Cardiac muscle cell (in vitro differentiated cells and primary cell): ENCODE measurements at regions not wholly inside any gene's neighbourhood (a gene's known extent, or its start where the extent isn't known, plus 50 kb on each side); places are given as distances from the start of the nearest gene placed in this dataset.

Experiments
- DNase-seq, 2 donors: peaks; one replicate each; pipeline versions ENCODE4 v3.0.0 to v3.0.0-alpha.2; 2010 to 2017; ENCODE audit warnings: low read depth in 1 of 2, low spot score in 1 of 2
- H3K27ac ChIP-seq: fragments of 200-600 bp; sonication (generic); 2 replicates; pipeline ENCODE4 v1.5.1; 2016
- H3K27me3 ChIP-seq: fragments of 200-600 bp; sonication (generic); 2 replicates; pipeline ENCODE4 v1.6.0; 2016; ENCODE audit warnings: control low read depth
- H3K36me3 ChIP-seq: fragments of 200-600 bp; sonication (generic); 2 replicates; pipeline ENCODE4 v1.5.1; 2016; ENCODE audit warnings: control low read depth
- H3K4me1 ChIP-seq: fragments of 200-600 bp; sonication (generic); 2 replicates; pipeline ENCODE4 v1.8.1; 2017; ENCODE audit warnings: low read depth, mild to moderate bottlenecking, mixed run types
- H3K4me3 ChIP-seq: fragments of 200-600 bp; sonication (generic); 2 replicates; pipeline ENCODE4 v1.5.1; 2016; ENCODE audit warnings: mild to moderate bottlenecking
- H3K9me3 ChIP-seq: fragments of 200-600 bp; sonication (generic); 2 replicates; pipeline ENCODE4 v1.5.1; 2017; ENCODE audit warnings: low read depth, mild to moderate bottlenecking, control low read depth
- CTCF ChIP-seq: IDR thresholded peaks from 2 replicates; pipeline ENCODE4 v1.5.1; 2012; ENCODE audit warnings: low read depth, mild to moderate bottlenecking, low read length

- Histone ChIP-seq H3K27ac (no peak overlapping the region), H3K4me3 (no peak overlapping the region), H3K27me3 (no peaks in the 10 kb centered on the region), H3K4me1 (no peaks in the 10 kb centered on the region), H3K36me3 (no peaks in the 10 kb centered on the region), H3K9me3 (no peaks in the 10 kb centered on the region)
- DNase-seq = peak in 1 of 2 donors; percentile 12
- TF ChIP-seq CTCF = no peak
Measured at GRCh38 chr2:211132046-211132445, 575.6 kb downstream of the CPS1 start.

- Histone ChIP-seq H3K27ac (no peak overlapping the region), H3K9me3 (no peaks in the 10 kb centered on the region), H3K4me3 (no peak overlapping the region), H3K36me3 (no peaks in the 10 kb centered on the region), H3K4me1 (no peaks in the 10 kb centered on the region), H3K27me3 (no peaks in the 10 kb centered on the region)
- peak in 1 of 2 donors; percentile 56 for DNase-seq
- TF ChIP-seq CTCF = no peak
Measured at GRCh38 chr2:211132573-211132972, 576.2 kb downstream of the CPS1 start.

- H3K9me3 ChIP-seq = no peaks in the 10 kb centered on the region
- H3K4me3 ChIP-seq = no peak overlapping the region
- H3K36me3 ChIP-seq = no peaks in the 10 kb centered on the region
- DNase-seq = peak in 1 of 2 donors; percentile 12
- no peak for TF ChIP-seq CTCF
- no peaks in the 10 kb centered on the region for H3K4me1 ChIP-seq
- H3K27me3 ChIP-seq = no peaks in the 10 kb centered on the region
- H3K27ac ChIP-seq = no peak overlapping the region
Measured at GRCh38 chr2:211133766-211134165, 577.4 kb downstream of the CPS1 start.

GRCh38 chr2:211138551-211138950 lies 582.2 kb downstream of the CPS1 start:
- Histone ChIP-seq H3K4me3 (no peak overlapping the region), H3K36me3 (no peaks in the 10 kb centered on the region), H3K27ac (no peak overlapping the region), H3K27me3 (no peaks in the 10 kb centered on the region), H3K4me1 (no peaks in the 10 kb centered on the region), H3K9me3 (no peaks in the 10 kb centered on the region)
- DNase-seq = no peak
- TF ChIP-seq CTCF = no peak

- Histone ChIP-seq H3K4me1 (no peaks in the 10 kb centered on the region), H3K27ac (no peak overlapping the region), H3K36me3 (no peaks in the 10 kb centered on the region), H3K27me3 (no peaks in the 10 kb centered on the region), H3K9me3 (no peaks in the 10 kb centered on the region), H3K4me3 (no peak overlapping the region)
- no peak for DNase-seq
- no peak for TF ChIP-seq CTCF
Measured at GRCh38 chr2:211141646-211142045, 585.2 kb downstream of the CPS1 start.

- no peak for TF ChIP-seq CTCF
- no peak overlapping the region for H3K4me3 ChIP-seq
- peak in 1 of 2 donors; percentile 84 for DNase-seq
Measured at GRCh38 chr2:211144078-211144477, 587.7 kb downstream of the CPS1 start.

More at GRCh38 chr2:211144078-211144477, 587.7 kb downstream of the CPS1 start:
- Histone ChIP-seq H3K27ac (no peak overlapping the region), H3K9me3 (no peaks in the 10 kb centered on the region), H3K4me1 (no peaks in the 10 kb centered on the region), H3K27me3 (no peaks in the 10 kb centered on the region), H3K36me3 (no peaks in the 10 kb centered on the region)
